HG02938 (cell line): ENCODE measurements at regions not wholly inside any gene's neighbourhood (a gene's known extent, or its start where the extent isn't known, plus 50 kb on each side); places are given as distances from the start of the nearest gene placed in this dataset.

Experiments used
- ATAC-seq: cut with Tn5 transposase; IDR thresholded peaks from one replicate; pipeline ENCODE4 v1.9.1; 2021; ENCODE audit warnings: mild to moderate bottlenecking, moderate library complexity; ENCODE audit not compliant: unreplicated experiment

DNA sequence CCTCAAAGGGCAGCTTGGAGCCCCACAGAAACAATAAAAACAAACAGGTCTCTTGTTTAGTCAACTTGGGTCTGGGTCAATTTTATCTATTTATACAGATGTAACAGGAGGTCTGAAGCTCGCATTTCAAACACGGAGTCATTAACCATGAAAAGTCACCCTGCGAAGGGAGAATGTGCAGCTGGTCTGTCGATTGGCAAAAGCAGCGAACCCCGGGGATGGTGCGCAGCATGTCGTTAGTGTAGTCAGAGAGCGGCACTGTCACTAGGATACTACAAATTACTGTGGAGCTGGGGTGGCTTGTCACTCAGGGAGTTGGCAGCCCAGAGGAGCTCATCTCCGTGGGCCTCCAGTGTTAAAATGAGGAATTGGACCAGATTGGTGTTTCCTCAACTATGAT lies 190.4 kb upstream of the ARG1 start:
- ATAC-seq = no peak

DNA sequence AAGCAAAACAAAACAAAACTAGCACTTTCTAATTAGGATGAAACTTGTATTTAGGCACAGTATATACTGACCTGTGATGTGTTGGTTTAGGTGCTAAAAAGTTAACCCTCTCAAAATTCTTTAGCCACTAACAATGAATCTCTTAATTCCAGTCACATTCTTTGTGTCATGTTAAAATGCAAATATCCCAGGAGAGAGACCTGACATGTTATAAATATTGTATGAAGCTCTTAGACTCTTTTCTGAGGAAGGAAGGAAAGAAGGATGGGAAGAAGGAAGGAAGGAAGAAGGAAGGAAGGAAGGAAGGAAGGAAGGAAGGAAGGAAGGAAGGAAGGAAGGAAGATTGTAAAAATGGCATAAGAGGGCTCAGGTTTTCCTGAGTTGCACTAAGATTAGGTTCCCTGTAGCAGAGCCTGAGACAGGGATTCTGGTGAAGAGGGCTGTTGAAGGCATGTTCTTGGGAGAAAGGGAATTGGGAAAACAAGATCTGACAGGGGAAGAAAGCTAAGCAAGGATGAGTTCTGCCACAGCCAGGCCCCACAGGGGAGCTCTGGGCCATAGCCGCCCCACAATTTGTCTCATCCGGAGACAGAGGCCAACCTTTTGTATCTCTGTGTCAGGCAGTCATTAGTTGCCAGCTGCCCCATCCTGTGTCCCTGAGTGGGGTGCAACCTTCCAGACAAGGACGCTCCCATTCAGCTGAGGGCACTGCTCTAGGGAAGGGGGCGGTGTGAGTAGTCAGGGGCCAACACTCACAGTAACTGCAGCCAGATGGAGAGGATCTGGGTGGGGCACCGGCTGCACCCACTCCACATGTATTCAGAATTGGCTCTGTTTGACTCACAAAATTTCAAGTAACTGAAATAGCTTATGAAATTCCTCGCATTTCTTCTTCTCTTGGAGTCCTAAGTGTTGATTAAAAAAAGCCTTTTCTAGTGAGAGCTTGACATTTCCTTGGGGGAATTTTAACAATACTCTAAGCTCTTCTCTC lies 189.3 kb upstream of the ARG1 start:
- ATAC-seq = no peak

DNA sequence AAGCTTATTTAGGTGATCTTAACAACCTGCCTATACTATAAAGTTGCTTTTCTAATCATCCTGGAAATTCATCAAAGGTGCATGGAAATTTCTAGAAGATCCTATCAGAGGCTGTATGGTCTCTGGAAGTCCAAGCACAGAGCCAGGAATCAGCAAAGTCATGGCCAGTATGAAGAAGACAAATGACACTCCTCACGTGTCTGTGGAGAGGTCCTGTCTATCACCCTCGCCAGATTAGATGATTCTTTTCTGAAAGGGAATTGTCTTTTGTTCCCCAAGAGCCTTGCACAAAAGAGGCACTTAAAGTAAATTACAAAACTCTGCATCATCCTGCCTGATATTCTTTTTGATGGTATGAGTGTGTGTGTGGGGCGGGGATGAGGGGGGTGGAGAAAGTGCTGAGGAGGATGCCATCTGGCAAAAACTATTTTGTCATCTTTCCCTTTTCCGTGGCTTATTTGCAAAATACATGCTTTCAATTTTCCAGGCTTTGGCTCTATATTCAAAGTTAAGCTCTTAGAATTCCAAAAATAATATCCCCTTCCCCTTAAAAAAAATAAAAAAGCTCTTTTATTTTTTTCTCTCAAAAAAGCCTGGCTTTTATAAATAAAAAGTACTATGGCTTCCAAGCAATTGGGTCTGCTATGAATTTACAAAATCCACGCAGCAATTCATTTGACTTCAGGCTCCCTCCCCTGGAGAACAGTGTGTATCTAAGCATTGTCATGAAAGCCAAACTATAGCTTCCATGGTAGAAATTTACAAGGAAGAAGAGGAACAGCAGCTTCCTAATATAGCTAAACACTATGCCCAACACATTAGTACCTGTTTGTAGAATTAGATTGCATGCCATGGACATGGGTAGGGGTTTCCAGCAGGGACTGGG lies 185.2 kb upstream of the ARG1 start:
- no peak for ATAC-seq

DNA sequence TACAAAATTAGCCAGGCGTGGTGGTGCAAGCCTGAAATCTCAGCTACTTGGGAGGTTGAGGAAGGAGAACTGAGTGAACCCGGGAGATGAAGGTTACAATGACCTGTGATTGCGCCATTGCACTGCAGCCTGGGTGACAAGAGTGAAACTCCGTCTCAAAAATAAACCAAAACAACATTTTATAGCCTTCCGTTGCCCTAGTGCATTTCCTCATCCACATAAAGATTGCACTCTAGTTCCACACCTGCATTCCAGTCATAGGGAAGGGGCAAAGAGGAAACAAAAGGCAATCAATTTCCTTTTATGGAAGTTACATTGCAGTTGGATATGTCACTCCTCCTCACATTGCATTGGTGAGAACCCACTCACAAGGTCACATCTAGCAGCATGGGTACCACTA lies 182.7 kb upstream of the ARG1 start:
- ATAC-seq = no peak

DNA sequence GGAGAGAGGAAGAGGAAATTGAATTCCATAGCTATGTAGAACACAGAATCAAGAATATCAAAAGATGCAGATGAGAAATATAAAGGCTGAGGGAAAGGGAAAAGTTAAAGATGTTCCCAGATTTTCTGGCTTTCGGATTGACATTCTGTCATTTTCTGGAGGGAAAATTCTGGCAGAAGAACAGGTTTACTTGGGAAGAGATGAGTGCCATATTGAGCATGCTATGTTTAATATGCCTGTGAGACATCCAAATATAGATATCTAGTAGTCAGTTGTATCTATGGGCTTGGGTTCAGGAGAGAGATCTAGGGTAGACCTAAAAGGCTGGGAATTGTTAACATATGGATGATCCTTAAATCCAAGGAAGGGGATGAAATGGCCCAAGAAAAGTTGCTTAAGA lies 181.9 kb upstream of the ARG1 start:
- ATAC-seq = no peak

DNA sequence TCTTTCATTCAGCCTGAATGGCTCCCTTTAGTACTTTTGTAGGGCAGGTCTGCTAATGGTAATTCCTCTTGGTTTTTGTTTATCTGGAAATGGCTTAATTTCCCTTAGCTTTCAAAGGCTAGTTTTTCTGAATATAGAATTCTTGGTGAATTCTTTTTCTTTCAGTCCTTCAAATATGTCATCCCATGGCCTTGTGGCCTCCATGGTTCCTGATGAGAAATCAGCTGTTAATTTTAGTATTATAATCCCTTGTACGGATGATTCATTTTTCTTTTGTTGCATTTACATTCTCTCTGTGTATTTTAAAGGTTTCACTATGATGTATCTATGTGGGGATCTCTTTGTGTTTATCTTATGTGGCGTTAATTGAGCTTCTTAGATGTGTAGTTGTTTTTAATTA lies 179.6 kb upstream of the ARG1 start:
- ATAC-seq = no peak

DNA sequence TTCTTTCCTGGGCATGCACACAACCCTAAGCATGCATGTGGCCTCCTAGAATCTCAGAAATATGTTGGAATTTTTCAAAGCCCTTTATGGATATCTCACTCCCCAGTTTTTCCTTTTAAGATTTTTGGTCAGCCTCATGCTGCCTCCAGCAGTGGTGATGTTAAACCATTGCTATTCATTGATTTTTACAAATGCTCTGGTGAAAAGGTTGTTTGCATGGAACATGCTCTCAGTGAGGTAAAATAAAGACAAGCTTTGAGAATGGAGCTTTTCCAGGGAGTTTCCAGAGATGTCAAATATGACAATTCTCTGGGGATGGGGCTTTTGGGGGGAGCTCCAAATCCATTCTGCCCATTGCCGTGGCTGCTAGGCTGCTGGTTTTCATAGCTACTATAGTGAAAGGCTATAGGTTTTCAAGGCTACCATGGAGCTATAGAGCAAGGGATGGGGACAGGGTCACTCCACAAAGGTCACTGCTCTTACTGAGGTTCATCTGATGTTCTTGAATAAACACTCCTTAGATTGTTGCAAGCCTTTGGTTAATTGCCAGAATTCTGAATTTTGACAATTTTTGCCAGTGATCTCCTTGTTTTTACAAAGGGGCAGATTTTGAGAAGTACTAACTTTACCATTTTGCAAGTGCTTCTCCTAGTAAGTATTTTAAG lies 178.1 kb upstream of the ARG1 start:
- ATAC-seq = no peak

DNA sequence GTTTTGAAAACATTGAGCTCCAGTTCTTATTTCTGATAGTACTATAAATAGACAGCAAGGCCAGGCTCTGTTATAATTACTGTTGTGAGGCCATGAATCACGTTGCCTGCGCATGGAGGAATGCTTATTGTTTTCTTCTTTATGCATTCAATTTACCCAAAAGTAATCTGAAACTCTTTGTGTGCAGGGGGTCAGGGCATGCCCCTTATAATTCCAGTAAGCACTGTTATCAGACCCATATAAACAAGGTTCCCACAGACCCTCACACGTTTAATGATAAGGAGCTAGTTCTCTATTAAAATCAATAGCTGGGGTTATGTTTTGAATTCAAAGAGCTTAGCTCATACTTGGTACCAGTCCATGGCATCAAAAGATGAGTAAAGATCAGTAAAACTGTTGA lies 174.8 kb upstream of the ARG1 start:
- no peak for ATAC-seq

DNA sequence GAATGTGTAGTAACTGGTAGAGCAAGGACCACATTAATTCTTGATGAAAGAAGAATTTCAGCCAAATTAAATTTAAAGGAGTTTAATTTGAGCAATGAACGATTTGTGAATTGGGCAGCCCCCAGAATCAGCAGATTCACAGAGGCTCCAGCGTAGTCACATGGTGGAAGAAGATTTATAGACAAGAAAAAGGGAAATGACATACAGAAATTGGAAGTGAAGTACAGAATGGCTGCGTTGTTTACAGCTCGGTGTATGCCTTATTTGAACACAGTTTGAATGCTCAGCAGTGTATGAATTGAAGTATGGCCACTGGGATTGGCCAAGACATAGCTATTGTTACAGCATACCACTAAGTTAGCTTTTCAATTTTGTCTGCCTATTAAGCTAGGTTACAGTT lies 173.6 kb upstream of the ARG1 start:
- ATAC-seq = no peak

DNA sequence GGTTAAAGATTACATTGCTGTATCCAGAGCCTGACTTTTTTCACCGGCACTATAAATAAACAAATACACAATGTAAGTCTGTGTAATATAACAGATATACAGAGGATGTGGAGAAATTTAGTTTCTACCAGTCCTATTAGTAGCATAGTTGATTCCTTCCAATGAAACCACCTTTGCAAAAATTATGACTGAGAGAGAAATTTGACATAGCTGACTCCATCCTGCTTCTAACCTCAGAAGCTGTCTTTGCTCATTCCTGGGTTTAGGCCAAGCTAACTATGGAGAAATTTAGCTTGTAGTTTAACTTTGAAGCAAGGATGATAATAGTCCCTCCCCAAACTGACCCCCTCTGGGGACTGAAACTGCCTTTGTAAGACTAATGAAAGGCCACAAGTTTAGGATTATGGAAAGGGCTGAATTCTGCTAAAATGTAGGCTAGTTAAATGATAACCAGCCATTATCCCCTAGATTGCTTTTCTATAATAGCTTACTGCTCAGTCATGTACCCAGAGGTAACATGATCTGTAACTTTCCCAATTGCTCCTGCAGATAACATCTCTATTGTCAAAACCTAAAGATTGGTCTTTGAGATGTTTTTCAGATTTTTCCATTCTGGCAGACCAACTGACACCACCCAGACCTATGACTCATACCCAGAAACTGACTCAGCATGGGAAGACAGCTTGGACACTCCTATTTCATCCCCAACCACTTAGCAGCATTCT lies 172.8 kb upstream of the ARG1 start:
- ATAC-seq = no peak

DNA sequence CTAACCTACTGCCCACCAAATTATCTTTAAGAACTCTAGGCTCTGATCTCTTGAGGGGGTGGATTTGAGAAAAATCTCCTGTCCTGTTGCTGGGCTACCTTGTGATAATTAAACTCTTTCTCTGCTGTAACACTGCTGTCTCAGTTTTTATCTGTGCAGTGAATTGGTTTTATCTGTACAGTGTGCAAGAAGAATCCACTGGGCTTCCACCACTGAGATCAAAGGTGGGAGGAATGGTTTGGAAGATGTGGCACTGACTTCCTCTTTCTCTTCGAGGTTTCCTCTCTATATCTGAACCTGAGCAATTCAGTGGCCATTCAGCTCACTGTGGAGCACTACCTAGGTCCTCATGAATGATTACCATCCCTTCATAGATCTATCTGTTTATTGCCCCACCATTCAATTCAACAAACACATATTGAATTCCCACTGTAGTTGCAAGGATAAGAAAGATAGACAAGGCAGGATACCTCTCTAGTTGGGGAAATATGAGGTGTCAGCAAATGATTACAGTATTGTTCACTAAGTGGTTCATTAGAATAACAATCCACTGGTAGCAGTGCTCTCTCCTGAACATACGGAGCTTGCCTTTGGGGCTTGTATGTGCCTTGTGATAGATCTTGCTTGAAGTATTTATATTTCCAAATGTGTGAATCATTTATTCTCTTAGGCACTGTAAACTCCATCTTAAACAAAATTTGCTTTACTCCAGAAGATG lies 172.1 kb upstream of the ARG1 start:
- ATAC-seq = no peak

DNA sequence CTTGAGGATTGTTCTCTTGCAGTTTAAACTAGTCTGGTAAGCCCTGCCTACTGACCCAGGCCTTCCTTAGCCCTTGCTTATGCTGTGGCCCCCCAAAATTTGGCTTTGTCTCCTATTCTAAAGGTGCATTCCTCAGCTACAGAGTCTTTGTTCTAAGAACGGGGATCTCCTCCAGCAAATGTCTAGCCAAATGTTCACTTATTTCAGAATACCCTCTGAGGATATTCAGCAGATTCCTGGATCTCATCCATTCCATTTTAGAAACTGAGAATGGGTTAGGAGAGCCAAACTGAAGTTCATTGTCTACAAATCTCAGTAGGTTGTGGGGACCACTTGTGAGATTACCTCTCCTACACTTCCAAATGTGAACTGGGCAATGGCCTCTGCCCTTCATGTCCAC lies 164.2 kb upstream of the ARG1 start:
- ATAC-seq = no peak

DNA sequence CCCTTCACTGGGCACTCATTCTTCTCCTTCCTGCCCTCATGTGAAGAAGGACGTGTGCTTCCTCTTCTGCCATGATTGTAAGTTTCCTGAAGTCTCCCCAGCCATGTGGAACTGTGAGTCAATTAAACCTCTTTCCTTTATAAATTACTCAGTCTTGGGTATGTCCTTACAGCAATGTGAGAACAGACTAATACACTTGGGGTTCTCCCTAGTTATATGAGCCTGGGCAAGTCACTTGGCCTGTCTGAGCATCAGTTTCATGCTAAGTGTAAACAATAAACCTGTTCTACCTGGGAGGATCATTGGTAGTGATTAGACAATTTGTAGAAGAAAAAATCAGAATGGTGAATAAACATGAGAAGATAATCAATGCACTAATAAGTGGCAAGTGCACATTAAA lies 162.2 kb upstream of the ARG1 start:
- no peak for ATAC-seq

DNA sequence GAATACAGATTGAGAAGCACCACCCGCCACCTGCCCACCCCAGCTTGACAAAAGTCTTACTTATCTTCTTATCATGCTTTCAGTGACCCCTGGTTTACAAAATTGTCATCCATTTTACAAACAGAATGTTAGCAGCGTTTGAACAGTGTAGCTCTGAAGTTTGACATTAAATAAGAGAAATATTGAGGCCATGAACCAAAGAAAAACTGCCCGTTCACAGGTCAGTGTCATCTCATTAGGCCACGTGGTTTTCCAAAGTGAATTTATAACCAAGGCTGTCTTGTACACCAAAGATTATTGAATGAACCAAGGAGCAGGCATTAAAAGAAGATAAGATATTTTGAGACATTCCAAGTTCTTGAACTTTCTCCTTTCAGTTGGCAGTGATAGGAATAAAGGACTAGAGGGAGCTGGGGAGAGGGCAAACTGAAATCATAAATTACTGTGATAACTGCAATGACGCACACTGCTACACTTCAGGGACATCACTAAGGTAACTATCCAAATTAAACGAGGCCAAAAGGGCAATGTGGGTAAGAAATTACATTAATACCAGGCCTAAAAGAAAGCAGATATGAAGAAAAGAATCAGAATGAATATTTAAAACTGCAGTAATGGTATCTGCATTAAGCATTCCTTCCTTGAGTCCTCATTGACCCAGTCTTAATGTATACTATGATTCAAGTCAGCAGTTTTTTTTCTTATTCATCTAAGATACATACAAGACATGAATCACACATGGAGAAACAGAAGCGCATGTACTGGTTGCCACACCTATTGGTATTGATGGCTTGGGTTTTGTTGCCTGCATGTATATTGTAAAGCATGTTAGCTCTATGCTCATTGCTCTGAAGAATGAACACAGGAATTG lies 159.8 kb upstream of the ARG1 start:
- no peak for ATAC-seq

DNA sequence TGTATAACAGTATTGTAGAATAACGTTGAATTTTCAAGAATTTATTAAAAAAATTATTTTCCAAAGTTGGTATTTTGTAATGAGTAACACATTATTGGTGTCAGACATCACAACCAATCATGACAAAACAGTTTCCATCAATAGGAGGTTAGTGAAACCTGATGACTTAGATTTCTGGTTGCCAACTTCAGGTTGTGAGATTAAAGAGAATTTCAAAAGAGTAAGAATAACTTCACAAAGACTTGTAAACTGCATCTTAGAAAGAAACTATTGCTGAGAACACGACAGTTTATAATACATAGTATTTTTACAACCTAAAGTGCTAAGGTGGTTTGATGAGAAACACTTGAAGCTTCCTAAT lies 159.2 kb upstream of the ARG1 start:
- no peak for ATAC-seq

DNA sequence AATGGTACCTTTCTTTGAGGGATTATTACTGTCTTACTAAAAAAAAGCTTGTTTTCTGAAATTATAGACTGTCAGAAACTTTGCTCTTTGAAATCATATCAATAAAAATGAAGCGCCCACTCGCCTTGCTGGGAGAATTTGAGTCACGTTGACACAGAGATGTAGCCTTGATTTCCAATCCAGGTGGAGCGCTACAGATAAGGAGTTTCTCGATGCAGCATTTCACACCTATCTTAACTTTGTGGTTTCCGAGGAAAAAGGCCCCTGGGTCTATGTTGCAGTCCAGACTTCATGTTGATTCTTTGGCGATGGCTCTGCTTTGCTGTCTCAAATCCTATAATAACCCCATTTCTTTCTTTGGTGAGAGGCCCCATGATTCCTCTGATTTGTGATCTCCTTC lies 158.1 kb upstream of the ARG1 start:
- no peak for ATAC-seq

DNA sequence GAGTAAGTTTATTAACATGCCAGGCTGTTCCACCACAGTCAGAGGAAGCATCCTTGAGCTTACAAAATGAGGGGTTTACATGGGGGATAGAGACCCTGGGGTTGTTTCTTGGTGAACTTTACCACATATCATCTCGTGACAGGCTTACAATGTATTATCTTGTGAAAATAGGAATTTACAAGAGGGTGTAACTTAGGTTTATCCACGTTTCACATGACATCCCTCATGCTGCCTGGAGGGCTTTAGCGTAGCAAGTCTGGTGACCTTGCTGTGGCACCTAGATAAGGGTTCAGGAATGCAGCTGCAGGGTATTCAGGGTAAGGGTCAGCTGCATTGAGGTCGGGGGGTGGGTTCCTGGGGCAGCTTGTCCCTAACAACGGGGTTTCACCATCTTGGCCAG lies 154.6 kb upstream of the ARG1 start:
- no peak for ATAC-seq

DNA sequence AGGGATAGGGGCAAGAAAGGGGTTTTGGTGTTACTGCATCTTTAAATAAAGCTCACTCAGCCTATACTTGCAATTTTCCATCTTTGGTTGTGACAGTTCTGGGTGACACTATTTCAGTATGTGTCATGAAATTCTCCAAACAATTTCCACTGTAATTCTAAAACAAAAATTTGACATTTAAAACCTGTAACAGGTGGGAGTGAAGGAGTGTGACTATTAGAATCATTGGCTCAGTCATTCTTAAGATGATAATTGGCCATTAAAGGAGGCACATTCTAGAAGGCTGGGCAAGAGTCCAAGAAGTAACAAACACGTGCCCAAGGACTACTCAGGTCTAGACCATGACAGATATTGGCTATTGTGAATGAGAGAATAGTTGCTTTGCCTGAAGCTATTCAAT lies 153.3 kb upstream of the ARG1 start:
- ATAC-seq = no peak

DNA sequence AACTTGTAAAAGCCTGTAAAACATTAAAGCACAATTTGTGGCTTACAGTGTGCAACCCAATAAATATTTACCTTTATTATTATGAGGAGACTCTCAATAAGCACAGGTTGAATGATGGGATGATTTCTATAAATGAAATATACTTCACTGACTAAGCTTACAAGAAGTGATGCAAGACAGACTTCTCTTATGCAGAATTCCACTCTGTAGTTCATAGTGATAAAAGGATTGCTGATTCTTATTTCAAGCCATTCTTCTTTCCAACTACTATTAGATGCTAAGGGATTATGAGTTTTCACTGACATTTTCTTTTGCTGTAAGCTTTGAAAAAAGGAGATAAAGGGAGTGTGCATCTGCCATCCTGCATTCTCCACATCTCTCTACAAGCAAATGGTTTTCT lies 149.0 kb upstream of the ARG1 start:
- ATAC-seq = no peak
